ENCODE measurements at regions not wholly inside any gene's neighbourhood (a gene's known extent, or its start where the extent isn't known, plus 50 kb on each side); places are given as distances from the start of the nearest gene placed in this dataset.
"Not testable (repeated sequence)": the region's sequence is repeated elsewhere in the genome, so short reads cannot be mapped to it uniquely, and the experiment has no call there.

- H3K27me3 Mint-ChIP-seq (ENCODE audit: low read depth in 3 of 3) = peaks cover 0 to 7% (median 3%) of the 10 kb centered on the region in 3 donors
- no peaks in the 10 kb centered on the region for H3K4me1 Mint-ChIP-seq
- no peaks in the 10 kb centered on the region for H3K36me3 Mint-ChIP-seq
- no peak overlapping the region for H3K27ac Mint-ChIP-seq
- DNase-seq = no peak
- H3K4me3 Mint-ChIP-seq = no peak overlapping the region
- peaks cover 0 to 2% (median 0%) of the 10 kb centered on the region in 6 donors for H3K9me3 Mint-ChIP-seq
These were observed 180.4 kb upstream of the PKN2 start for GRCh38 chr1:88503646-88504045.

- Mint-ChIP-seq H3K36me3 (no peaks in the 10 kb centered on the region), H3K9me3 (peaks cover 0 to 2% (median 0%) of the 10 kb centered on the region in 6 donors), H3K4me1 (no peaks in the 10 kb centered on the region), H3K27ac (no peak overlapping the region), H3K27me3 (ENCODE audit: low read depth in 3 of 3) (peaks cover 0 to 7% (median 3%) of the 10 kb centered on the region in 3 donors), H3K4me3 (no peak overlapping the region)
- no peak for DNase-seq
These were observed 179.5 kb upstream of the PKN2 start for GRCh38 chr1:88504601-88505000.

- H3K4me1 Mint-ChIP-seq = no peaks in the 10 kb centered on the region
- no peak for DNase-seq
- H3K27me3 Mint-ChIP-seq (ENCODE audit: low read depth in 3 of 3) = peaks cover 2 to 4% (median 3%) of the 10 kb centered on the region in 3 donors
- no peaks in the 10 kb centered on the region for H3K36me3 Mint-ChIP-seq
- no peak overlapping the region for H3K27ac Mint-ChIP-seq
- peaks cover 0 to 3% (median 0%) of the 10 kb centered on the region in 6 donors for H3K9me3 Mint-ChIP-seq
- H3K4me3 Mint-ChIP-seq = no peak overlapping the region
These were observed 174.7 kb upstream of the PKN2 start for GRCh38 chr1:88509379-88509778.

GRCh38 chr1:88514544-88515060 is 169.5 kb upstream of the PKN2 start:
- H3K4me3 Mint-ChIP-seq = no peak overlapping the region
- H3K4me1 Mint-ChIP-seq = no peaks in the 10 kb centered on the region
- H3K27ac Mint-ChIP-seq = no peak overlapping the region
- H3K27me3 Mint-ChIP-seq (ENCODE audit: low read depth in 3 of 3) = peaks cover 0 to 2% (median 2%) of the 10 kb centered on the region in 3 donors
- DNase-seq = no peak
- peaks cover 0 to 5% (median 0%) of the 10 kb centered on the region in 6 donors for H3K9me3 Mint-ChIP-seq
- no peaks in the 10 kb centered on the region for H3K36me3 Mint-ChIP-seq

GRCh38 chr1:88517499-88517898 is 166.6 kb upstream of the PKN2 start:
- H3K27ac Mint-ChIP-seq; H3K4me1 Mint-ChIP-seq; H3K9me3 Mint-ChIP-seq; H3K36me3 Mint-ChIP-seq; DNase-seq; H3K4me3 Mint-ChIP-seq; H3K27me3 Mint-ChIP-seq (ENCODE audit: low read depth in 3 of 3): not testable (repeated sequence)

- Mint-ChIP-seq H3K36me3 (no peaks in the 10 kb centered on the region), H3K27me3 (ENCODE audit: low read depth in 3 of 3) (peaks cover 0 to 2% (median 0%) of the 10 kb centered on the region in 3 donors), H3K9me3 (peaks cover 0 to 5% (median 0%) of the 10 kb centered on the region in 6 donors), H3K27ac (no peak overlapping the region), H3K4me3 (no peak overlapping the region), H3K4me1 (no peaks in the 10 kb centered on the region)
- DNase-seq = no peak
These were observed 164.9 kb upstream of the PKN2 start for GRCh38 chr1:88519156-88519555.

GRCh38 chr1:88523854-88524528 is 160.1 kb upstream of the PKN2 start:
- Mint-ChIP-seq H3K27me3 (ENCODE audit: low read depth in 3 of 3) (peaks cover 0 to 2% (median 2%) of the 10 kb centered on the region in 3 donors), H3K4me3 (no peak overlapping the region), H3K9me3 (peaks cover 0 to 2% (median 0%) of the 10 kb centered on the region in 6 donors), H3K27ac (no peak overlapping the region), H3K4me1 (no peaks in the 10 kb centered on the region), H3K36me3 (no peaks in the 10 kb centered on the region)
- DNase-seq = no peak

- no peak overlapping the region for H3K27ac Mint-ChIP-seq
- DNase-seq = no peak
- no peaks in the 10 kb centered on the region for H3K36me3 Mint-ChIP-seq
- no peak overlapping the region for H3K4me3 Mint-ChIP-seq
- peaks cover 0 to 4% (median 0%) of the 10 kb centered on the region in 6 donors for H3K9me3 Mint-ChIP-seq
- H3K4me1 Mint-ChIP-seq = no peaks in the 10 kb centered on the region
- H3K27me3 Mint-ChIP-seq (ENCODE audit: low read depth in 3 of 3) = peaks cover 0 to 4% (median 0%) of the 10 kb centered on the region in 3 donors
These were observed 157.6 kb upstream of the PKN2 start for GRCh38 chr1:88526456-88526855.

GRCh38 chr1:88528792-88529191 is 155.3 kb upstream of the PKN2 start:
- DNase-seq = no peak
- Mint-ChIP-seq H3K4me3 (no peak overlapping the region), H3K27me3 (ENCODE audit: low read depth in 3 of 3) (peaks cover 0 to 5% (median 0%) of the 10 kb centered on the region in 3 donors), H3K4me1 (no peaks in the 10 kb centered on the region), H3K27ac (no peak overlapping the region), H3K9me3 (peaks cover 0 to 3% (median 0%) of the 10 kb centered on the region in 6 donors), H3K36me3 (no peaks in the 10 kb centered on the region)

GRCh38 chr1:88529581-88529980 is 154.5 kb upstream of the PKN2 start:
- peaks cover 0 to 3% (median 0%) of the 10 kb centered on the region in 6 donors for H3K9me3 Mint-ChIP-seq
- no peaks in the 10 kb centered on the region for H3K4me1 Mint-ChIP-seq
- no peak for DNase-seq
- no peak overlapping the region for H3K27ac Mint-ChIP-seq
- H3K27me3 Mint-ChIP-seq (ENCODE audit: low read depth in 3 of 3) = peaks cover 0 to 3% (median 0%) of the 10 kb centered on the region in 3 donors
- no peak overlapping the region for H3K4me3 Mint-ChIP-seq
- no peaks in the 10 kb centered on the region for H3K36me3 Mint-ChIP-seq

GRCh38 chr1:88530246-88530645 is 153.8 kb upstream of the PKN2 start:
- DNase-seq = no peak
- Mint-ChIP-seq H3K9me3 (peaks cover 0 to 3% (median 0%) of the 10 kb centered on the region in 6 donors), H3K27me3 (ENCODE audit: low read depth in 3 of 3) (peaks cover 0 to 3% (median 0%) of the 10 kb centered on the region in 3 donors), H3K4me3 (no peak overlapping the region), H3K36me3 (no peaks in the 10 kb centered on the region), H3K27ac (no peak overlapping the region), H3K4me1 (no peaks in the 10 kb centered on the region)

- no peak overlapping the region for H3K27ac Mint-ChIP-seq
- H3K36me3 Mint-ChIP-seq = no peaks in the 10 kb centered on the region
- no peak for DNase-seq
- no peak overlapping the region for H3K4me3 Mint-ChIP-seq
- H3K4me1 Mint-ChIP-seq = no peaks in the 10 kb centered on the region
- peaks cover 0 to 2% (median 0%) of the 10 kb centered on the region in 3 donors for H3K27me3 Mint-ChIP-seq (ENCODE audit: low read depth in 3 of 3)
- H3K9me3 Mint-ChIP-seq = peaks cover 0 to 1% (median 0%) of the 10 kb centered on the region in 6 donors
These were observed 146.3 kb upstream of the PKN2 start for GRCh38 chr1:88537787-88538186.

GRCh38 chr1:88538222-88538899 is 145.7 kb upstream of the PKN2 start:
- peaks cover 0 to 1% (median 0%) of the 10 kb centered on the region in 6 donors for H3K9me3 Mint-ChIP-seq
- H3K27ac Mint-ChIP-seq = no peak overlapping the region
- H3K4me3 Mint-ChIP-seq = no peak overlapping the region
- H3K27me3 Mint-ChIP-seq (ENCODE audit: low read depth in 3 of 3) = peaks cover 0 to 2% (median 0%) of the 10 kb centered on the region in 3 donors
- no peak for DNase-seq
- H3K4me1 Mint-ChIP-seq = no peaks in the 10 kb centered on the region
- no peaks in the 10 kb centered on the region for H3K36me3 Mint-ChIP-seq

GRCh38 chr1:88540255-88540654 is 143.8 kb upstream of the PKN2 start:
- no peaks in the 10 kb centered on the region for H3K4me1 Mint-ChIP-seq
- peaks cover 0 to 6% (median 2%) of the 10 kb centered on the region in 3 donors for H3K27me3 Mint-ChIP-seq (ENCODE audit: low read depth in 3 of 3)
- H3K4me3 Mint-ChIP-seq = no peak overlapping the region
- H3K36me3 Mint-ChIP-seq = no peaks in the 10 kb centered on the region
- H3K9me3 Mint-ChIP-seq = peaks cover 0 to 1% (median 0%) of the 10 kb centered on the region in 6 donors
- no peak for DNase-seq
- H3K27ac Mint-ChIP-seq = no peak overlapping the region

Data from immature natural killer cell (primary cell).